SKM-1 treated with dmso at 0.1 percent for 144 hours (cell line): ENCODE measurements at regions not wholly inside any gene's neighbourhood (a gene's known extent, or its start where the extent isn't known, plus 50 kb on each side); places are given as distances from the start of the nearest gene placed in this dataset.

Experiments used
- DNase-seq: peaks from one replicate; lab custom pipeline; 2025; ENCODE audit not compliant: unreplicated experiment; lab: John Stamatoyannopoulos, UW

DNA sequence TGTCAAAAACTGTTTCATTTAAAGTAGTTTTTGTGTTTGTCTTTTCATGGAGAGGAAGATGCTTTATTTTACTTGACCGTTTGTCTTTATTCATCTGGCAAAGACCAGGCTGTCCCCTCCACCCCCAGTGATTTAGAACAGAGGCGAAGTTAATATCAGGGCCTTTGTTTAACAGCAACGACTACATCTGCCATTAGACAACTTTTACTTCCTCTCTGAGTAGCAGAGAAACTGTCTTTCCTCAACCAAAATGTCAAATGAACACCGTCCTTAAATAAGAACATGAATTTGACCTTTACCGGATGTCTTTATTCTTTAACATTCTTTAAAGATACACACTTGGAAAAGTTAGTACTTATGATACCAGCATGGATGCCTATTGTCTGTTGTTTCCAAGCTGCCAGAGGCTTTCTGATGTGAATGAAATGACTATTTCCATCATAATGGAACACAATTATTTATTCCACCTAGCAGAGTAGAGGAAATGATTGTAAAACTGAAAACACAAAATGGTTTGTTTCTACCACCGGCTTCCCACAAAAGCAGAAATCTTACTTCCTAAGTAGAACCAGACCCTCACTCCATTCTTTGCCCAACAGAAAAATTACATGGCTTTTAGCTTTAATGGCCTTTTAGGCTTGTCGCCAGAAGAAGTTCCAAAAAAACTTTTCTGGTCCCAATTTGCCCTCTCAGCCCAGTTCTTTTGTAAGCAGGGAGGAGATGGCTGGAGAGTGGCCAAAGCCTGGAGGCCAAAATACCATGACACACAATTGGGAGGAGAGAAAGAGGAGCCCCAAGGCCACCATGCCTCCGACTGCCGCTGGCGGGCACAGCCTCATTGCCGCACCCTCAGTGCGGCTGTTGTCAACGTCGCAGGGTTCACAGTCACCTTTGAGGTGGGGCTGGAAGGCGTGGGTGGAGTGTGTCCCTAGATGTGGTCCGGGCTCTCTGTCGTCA lies 168.5 kb downstream of the TEX36 start:
- DNase-seq, result no peak

DNA sequence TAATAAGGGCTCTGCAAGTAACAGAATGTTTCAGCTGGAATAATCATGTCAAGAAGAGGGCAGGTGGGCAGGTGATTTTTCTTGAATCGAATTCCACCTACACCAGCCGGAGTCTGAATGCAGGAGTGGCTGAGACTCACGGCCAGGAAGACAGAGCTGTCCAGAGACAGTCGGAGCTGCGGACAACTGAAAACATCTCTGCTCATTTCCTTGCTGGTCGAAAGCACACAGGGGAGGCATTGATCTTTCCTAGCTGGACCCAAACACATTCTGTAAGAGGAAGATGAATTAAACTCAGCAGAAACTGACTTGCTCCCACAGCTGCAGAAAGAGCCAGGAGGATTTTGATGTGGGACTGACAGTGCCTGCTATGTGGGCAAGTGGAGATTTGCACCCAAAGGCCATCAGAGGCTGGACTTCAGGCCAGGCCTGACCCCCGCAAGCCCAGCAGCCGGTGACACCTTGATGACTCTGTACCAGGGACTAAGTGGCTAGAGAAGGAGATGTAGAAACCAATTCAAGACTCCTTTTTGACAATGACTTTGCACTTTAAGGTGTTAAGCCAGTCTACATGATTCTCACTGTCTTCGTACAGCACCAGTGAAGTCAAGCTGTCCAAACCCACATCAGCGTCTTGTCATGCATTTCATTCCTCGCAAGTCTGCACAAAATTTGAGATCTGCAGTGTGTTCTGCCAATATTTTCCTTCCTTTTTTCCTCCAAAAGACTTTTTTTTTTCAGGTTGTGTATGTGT lies 169.4 kb downstream of the TEX36 start:
- no peak for DNase-seq

DNA sequence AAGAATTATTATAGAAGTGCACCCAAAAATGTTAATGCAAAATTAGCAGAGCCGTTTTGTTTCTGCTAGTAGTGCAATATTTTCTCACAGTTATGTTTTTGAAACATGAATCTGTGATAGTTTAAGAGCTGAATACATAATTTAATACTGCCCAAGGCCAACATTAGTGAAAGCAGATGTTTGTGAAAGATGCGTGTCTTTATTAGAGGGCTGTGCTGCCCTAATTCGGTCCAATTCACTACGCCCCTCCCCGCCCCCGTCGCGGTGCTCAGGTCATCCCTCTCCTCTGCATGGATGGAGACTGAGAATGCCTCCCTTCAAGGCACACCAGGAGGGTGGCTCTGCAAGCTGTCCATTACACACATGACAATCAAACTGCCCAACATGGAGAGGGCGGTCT lies 172.0 kb downstream of the TEX36 start:
- DNase-seq, result no peak

DNA sequence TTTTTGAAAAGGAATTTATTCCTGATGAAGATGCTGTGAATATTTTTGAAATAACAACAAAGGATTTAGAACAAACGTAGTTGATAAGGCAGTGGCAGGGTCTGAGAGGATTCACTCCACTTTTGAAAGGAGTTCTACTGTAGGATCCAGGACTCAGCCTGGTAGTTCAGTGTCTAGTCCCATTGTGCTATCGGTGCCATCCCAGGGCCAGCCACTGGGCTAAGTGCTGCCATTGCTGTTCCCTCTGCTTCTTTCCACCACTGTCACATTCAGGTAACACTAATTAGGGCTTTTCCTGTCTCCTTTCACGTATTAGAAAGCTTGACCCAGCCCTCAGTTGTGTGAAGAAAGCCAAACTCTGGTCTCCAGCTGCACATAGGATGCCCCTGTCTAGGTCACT lies 177.3 kb downstream of the TEX36 start:
- DNase-seq, result no peak

DNA sequence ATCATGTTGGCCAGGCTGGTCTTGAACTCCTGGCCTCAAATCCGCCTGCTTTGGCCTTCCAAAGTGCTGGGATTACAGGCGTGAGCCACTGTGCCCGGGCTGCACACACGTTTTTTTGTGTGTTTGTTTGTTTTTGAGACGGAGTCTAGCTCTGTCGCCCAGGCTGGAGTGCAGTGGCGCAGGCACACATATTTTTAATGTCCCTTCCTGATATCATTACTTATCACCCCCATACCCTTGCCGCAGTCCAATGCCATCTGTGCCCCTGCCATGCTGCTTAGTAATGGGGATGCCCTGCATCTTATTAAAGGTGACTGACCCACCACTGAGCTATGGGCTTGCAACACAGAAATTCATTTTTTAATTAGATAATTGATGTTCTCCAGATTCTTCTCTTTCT lies 180.7 kb downstream of the TEX36 start:
- DNase-seq, result no peak

DNA sequence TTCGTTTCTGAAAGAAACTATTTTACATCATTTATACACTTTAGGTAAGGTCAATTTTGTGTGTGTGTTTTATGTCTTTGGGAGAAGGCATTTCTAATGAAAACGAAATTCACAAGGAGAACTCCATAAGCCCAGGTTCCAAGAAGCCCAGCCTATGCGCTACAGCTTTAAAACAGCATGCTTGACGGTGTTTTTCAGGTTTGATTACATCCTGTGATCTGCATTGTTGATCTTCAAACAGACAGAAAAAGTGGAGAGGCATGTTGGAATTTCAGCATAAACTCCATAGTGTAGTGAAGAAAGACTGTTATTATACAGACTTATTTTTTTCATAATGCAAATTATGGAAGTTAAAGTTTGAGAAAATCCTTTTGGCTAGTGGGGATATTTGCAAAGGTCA lies 187.6 kb downstream of the TEX36 start:
- no peak for DNase-seq

DNA sequence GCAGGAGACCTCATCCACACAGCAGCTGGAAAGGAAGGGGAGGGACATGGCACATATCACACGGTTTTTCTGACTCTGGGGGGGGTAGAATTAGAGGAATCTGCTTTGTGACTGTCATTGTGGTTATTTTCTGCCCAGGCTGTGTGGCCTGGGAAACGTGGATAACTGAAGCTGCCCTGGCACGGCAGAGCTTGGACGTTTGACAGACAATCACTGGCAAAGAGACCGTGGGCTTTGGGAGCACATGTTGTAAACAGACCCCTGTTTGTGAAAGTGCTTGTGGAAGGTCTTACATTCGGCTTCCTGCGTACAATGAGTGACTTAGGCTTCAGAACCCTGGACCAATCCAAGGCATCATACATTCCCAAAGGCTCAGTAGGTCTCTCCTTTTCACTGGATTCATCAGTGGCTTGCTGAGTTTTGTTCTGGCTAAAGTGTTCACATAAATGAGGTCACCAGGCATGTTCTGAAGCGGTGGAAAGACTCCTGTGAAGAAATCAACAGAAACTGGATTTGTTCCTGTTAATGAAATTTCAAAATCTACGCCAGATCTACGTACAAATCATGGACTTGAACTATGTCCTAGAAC lies 188.2 kb downstream of the TEX36 start:
- no peak for DNase-seq

DNA sequence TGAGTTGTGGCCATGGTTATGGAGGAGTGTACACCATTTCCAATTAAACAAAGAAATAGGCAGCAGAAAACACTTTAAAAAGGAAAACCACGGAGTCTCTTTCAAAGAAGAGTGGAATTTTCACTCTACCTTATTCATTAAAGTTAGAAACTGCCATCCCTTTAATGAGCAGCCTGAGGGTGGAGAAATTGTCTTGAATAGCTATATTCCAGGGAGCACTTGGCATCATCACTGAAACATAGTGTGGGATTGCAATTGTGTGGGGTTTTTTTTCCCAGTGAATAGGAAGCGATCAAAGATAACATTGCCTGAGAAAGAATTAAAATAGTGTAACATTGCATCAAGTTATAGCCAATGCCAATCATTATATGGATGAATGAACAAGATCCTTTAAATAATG lies 191.6 kb downstream of the TEX36 start:
- DNase-seq, result no peak

DNA sequence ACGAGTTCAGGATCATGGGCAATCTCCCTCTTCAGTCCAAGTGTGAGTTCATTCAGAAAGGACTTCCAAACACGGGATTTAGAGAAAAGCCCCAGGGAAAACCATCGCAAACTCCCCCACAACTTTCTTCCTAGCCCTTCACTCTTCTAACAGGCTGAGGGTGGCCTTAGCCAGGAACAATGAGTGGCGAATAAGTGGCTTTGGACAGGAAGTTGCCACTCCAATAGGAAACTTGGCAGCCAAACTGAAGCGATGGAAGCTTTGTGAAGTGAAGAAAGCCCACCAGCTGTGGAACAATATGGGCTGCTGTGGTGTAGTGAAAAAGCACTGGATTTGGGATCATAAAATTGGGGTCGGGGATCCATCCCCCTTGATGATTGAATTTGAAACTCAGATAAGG lies 193.2 kb downstream of the TEX36 start:
- DNase-seq, result no peak

DNA sequence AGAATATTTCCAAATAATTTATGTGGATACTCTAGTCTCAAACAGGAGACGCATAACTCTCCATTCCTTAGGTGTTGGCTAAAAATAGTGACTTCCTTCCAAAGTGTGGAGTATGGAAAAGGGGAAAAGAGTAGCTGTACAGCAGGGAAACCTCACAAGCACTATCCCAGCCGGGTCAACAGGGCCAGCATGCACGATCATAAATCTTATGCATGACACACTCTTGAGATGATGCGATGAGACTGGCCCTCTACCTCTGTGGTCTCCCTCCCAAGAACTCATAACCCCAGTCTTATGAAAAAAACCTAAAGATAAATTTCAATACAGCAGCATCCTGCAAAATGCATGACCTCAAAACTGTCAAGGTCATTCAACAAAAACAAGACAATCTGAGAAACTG lies 197.3 kb downstream of the TEX36 start:
- DNase-seq, result no peak

DNA sequence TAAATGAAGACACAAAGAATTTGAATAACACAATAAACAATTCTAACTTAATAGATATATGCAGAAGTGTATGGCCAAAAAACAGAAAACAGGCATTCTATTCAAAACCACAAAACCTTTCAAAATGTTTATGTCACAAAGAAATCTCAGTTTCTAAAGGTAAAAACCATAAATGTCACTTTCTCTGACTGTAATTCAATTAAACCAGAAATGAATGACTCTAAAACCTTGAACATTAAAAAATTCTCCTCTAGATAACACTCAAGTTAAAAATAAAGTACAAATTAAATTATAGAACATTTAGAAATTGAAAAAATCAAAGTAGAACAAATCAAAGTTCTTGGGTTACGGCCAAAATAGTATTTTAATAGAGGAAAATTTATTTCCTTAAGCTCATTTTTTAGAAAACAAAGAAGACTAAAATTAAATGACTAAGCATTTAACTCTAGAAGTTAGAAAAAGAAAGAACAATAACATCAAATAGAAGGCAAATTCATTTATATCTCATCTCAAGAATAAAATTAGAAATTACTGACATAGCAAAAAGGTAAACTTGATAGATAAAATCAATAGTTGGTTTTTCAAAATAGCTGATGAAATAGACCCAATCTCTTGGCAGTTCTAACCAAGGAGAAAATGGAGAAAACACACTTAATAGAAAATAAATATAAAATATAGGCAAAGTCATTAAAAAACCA lies 198.8 kb downstream of the TEX36 start:
- DNase-seq, result no peak

DNA sequence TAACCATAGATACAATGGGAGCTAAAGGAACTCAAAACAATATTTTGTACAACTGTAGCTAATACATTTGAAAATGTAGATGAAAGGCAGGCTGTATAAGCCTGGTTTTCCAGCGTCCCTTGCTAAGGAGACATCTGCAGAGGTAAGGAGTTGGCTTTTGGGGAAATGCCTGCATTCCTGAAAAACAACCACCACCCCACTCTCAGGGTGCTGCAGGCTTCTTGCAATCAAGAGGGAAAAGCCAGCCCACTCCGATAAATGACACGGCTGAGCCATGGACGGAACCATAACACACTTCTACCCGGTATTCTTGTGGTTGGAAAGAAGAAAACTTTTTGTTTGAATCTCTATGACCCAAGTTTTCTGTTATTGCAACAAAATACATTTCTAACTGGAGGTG lies 200.3 kb downstream of the TEX36 start:
- DNase-seq, result no peak

DNA sequence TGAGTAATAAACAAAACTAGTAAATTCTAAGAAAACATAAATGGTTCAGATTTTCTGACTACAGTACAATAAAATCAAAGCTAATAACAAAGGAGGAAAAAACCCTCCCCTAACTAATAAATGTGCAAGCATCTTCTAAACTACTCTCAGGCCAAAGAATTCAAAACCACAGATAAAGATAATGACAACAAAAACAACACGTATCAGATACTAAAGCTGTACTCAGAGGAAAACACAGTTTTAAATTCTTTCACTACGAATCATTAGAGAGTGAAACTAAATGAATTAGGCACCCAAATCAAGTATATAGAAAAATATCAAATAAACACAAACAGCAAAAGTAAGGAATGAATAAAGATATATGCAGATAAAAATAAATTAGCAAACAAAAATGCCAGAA lies 200.9 kb downstream of the TEX36 start:
- DNase-seq, result no peak

DNA sequence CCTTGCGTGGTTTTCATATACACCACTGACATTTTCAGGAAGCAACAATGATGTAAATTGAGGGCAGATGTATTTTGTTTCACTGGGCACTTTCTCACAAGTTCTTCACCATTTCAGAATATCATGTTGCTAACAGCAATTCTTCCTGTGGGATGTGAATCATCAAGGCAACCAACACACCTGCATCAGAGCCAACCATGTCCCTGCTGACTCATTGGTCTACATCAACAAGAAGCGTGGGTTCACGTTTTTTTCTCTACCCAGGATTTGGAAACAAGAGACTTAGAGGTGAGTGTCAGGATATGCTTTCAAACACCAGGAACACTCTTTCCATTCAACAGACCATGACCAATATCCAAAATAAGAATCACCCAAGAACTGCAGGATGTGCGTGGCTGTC lies 203.9 kb downstream of the TEX36 start:
- no peak for DNase-seq

DNA sequence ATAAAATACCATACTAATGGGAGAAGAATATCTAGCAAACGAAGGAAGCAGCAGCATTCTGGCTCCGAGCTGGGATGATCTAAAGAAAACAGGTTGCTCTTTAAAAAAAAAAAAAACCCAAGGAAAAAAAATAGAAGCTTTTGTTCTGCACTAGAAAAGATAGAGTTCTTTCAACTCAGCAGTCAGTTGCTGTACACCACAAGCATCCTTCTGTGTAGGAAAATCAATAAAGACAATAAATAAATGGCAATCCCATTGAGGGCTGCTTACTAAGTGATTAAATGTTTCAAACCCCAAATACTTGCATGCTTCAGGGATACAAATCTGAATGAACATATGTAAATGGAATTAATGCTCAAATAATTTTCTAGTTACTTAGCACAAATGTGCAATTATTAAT lies 207.1 kb downstream of the TEX36 start:
- no peak for DNase-seq

DNA sequence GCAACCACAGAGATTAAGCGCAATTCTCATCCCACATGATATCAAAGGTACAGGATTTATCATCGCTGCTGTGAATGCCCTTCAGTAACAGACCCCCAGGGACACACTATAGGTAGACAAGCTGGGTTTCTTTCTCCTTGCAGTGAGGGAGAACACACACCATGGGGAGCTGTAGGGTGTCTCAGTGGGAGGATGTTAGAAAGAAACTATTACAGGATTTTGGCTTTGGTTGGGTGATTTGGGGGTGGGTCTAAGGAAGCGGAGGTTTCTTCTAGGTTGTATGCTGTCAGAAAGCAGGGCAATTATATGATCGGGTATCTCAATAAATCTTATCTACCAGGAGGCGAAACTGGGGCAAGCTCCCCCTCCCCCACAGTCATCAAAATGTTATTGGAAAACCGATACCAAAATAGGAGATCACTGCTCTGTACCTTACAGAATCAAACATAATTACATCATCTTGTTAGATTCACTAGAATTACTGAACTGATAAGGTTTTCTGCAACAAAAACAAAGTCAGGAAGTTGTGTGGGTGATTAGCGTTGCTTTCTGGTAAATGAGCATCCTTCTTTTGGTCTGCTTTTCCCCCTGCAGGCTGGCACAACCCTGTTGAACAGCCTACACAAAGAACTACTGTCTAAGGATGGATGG lies 209.7 kb downstream of the TEX36 start:
- no peak for DNase-seq

DNA sequence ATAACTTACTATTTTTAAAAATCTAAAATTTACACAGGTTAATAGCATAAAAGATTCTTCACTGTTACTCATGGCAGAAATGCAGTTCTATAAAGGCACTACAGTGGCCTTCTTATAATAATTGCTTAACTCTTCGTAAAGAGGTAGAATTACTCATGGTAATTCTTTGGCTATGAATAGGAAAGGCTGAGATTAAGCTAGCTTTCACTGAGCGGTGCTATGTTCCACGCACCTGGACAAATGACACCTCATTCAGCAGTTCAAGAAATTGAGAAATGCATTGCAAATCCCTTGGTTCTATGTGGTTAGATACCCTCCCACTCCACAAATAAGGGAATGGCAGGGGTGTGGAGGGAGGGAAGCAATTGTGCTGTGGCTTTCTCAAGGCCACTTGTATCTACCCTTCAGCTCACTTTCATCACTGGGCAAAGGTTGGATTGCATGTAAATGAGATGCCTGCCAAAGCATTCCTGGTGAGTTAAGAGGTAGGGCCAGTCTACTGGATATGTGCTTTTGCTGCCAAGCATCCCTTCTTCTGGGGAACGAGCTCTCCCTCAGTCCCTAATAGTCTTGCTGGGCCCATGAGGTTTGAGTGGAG lies 210.9 kb downstream of the TEX36 start:
- no peak for DNase-seq

DNA sequence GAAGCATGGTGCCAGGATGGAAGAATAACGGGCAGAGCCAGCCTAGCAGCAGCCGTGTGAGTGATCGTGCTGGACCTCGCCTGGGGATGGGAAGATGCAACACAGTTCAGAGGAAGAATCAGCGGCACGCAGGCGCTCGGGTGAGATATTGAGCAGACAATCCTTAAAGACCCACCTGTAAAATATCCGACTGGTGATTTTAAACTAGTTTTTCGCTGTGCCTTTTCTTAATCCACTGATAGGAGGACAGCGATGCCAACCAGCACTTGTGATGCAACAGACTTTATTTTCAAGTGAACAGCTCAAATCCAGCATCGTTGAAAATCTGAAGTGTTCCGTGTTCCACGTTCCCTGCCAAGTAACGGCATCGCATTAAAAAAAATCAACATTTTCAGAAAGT lies 214.7 kb downstream of the TEX36 start:
- DNase-seq, result no peak

DNA sequence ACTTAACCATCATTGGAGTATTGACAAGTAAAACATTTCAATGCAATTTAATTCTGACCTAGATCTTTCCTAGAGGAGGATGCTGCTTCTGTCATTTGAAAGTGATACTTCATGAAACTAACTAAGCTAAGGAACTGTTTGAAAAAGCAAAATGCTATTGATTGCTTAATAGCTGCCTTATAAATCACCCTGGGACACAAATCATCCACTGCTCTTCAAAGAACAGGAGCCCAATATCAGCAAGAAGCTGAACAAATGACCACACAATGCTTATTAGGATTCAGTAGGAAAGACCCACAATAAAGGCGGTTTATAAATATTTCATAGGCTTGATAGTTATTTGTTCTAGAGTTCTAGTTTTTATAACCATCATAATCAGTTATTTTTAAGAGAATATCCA lies 216.3 kb downstream of the TEX36 start:
- no peak for DNase-seq

DNA sequence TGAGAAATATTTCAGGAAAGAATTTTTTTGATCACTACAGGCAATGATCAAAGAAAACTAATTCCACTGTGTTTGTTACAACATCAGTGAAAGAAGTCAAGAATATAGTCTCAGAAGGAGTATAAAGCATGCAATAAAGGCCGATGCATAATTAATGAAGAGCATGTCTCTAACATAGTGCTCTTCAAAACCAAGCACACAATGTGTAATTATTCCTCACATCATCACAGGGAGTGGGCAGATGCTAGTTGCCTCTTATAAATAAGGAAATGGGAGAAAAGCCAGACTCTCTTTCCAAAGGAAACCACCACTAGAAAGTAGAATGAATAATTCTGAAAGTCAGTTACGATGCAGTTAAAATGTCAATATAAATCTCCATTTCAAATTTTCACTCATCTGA lies 220.1 kb downstream of the TEX36 start:
- no peak for DNase-seq

DNA sequence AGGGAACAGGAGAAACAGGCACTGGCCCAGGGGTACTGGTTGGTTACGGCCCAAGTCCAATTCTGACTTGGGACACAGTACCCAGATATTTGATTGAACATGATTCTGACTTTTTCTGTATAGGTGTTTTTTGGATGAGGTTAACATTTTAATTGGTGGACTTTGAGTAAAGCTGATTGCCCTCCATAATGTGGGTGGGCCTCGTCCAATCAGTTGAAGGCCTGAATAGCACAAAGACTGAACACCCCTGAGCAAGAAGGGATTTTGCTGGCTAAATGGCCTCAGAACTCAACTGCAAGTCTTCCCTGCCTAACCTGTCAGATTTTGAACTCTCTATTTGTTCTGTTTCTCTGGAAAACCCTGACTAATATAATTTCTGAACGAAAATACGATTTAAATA lies 222.6 kb downstream of the TEX36 start:
- DNase-seq, result no peak
